ENCODE measurements at regions not wholly inside any gene's neighbourhood (a gene's known extent, or its start where the extent isn't known, plus 50 kb on each side); places are given as distances from the start of the nearest gene placed in this dataset.

DNA sequence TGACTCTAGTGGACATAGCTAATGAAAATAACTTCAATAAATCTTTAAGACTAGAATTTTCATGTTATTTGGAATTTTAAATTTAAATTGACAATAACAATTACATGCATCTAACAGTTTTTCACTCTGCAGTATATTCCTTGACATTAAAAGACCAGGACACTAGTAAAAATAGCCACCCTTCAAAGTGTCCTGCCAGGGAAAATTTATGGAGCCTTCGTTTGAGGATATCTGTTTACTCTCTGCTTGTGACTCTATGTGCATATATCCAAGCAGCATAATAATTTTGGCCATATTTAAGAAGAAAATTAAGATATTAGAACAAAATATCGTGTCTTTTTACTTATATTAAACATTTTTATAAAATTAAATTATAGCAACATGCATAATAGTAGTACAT is 58.8 kb upstream of the NKAIN2 start (continued):
- TF ChIP-seq ZBTB4 (CRISPR knock-in tag; IDR thresholded peaks at IDR 0.05) (no peak), GABPA (IDR thresholded peaks at IDR 0.05; ENCODE audit: low read depth) (no peak), MXI1 (IDR thresholded peaks at IDR 0.05; ENCODE audit: low read depth, low read length) (no peak)

DNA sequence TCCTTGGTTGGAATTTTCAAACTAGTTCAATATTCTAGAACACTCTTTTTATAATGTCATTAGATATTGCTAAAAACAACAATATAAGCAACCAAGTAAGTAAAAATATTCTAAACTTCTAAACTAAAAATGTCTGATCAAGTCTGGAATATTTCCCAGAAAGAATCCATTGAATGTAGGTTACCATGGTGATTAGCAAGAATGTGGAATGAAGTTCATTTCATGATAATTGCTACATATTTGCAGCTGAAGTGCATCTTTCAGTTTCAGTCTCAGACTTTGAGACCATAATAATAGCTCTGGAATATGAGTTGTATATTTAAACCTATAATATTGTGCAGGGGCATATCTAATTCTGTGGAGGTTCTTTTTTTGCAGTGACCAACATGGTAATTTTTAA is 61.0 kb upstream of the NKAIN2 start:
- Histone ChIP-seq H2AFZ (ENCODE audit: control insufficient read depth, low read depth, low read length) (no peak overlapping the region), H3K79me2 (ENCODE audit: control insufficient read depth, insufficient read depth, low read length) (no peaks in the 10 kb centered on the region), H3K27me3 (replicated peaks in 1 of 2; ENCODE audit: control insufficient read depth in 2 of 2, insufficient read depth in 2 of 2, low read length in 1 of 2) (no peaks in the 10 kb centered on the region), H3K9me3 (replicated peaks; ENCODE audit: control insufficient read depth, insufficient read depth, low read length) (no peaks in the 10 kb centered on the region), H3K4me2 (ENCODE audit: control insufficient read depth, insufficient read depth) (no peak overlapping the region), H3K27ac (ENCODE audit: control insufficient read depth, insufficient read depth) (no peak overlapping the region), H3K9ac (ENCODE audit: control insufficient read depth, insufficient read depth, low read length) (no peak overlapping the region), H3K4me3 (no peak overlapping the region), H4K20me1 (ENCODE audit: control insufficient read depth, insufficient read depth) (no peaks in the 10 kb centered on the region), H3K4me1 (ENCODE audit: control insufficient read depth, insufficient read depth, low read length) (no peaks in the 10 kb centered on the region), H3K36me3 (ENCODE audit: control insufficient read depth in 2 of 2, insufficient read depth in 2 of 2, low read length in 1 of 2) (no peaks in the 10 kb centered on the region)
- no peak for DNase-seq (ENCODE audit: low read depth, low spot score)
- FAIRE-seq: no peak
- no TSS peak for BruUV-seq (replicated peaks)
- SMC1A ChIA-PET (ENCODE audit: uncharacterized antibody, unreplicated experiment): interaction anchor here (1.4 kb wide), 1 partner anchor 9 kb away, joined by 3 read pairs; no protein-coding TSS in a partner anchor
- in situ Hi-C loops (cut with MboI) (no loop called here), intact Hi-C loops (cut with micrococcal nuclease; ENCODE audit: unreplicated experiment) (no loop called here)
- CTCF ChIA-PET: interaction anchor here (0.6 to 1.1 kb wide), 2 partner anchors 8 to 28 kb away, joined by 3 to 4 read pairs; no protein-coding TSS in a partner anchor
- POLR2A ChIA-PET: no interaction called here
- ATAC-seq: no peak
- RAD21 ChIA-PET (ENCODE audit: unreplicated experiment): interaction anchor here (1.9 kb wide), 1 partner anchor 27 kb away, joined by 4 read pairs; no protein-coding TSS in a partner anchor
- TF ChIP-seq, protein P1, sequence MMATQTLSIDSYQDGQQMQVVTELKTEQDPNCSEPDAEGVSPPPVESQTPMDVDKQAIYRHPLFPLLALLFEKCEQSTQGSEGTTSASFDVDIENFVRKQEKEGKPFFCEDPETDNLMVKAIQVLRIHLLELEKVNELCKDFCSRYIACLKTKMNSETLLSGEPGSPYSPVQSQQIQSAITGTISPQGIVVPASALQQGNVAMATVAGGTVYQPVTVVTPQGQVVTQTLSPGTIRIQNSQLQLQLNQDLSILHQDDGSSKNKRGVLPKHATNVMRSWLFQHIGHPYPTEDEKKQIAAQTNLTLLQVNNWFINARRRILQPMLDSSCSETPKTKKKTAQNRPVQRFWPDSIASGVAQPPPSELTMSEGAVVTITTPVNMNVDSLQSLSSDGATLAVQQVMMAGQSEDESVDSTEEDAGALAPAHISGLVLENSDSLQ (IDR thresholded peaks at IDR 0.05): no peak
- TF ChIP-seq HDAC2 (IDR thresholded peaks at IDR 0.05): no peak
- no peak for TF ChIP-seq IRF3 (IDR thresholded peaks at IDR 0.05)
- TF ChIP-seq SIN3A (IDR thresholded peaks at IDR 0.05; ENCODE audit: low read depth, low read length): no peak
- TF ChIP-seq, protein P2, sequence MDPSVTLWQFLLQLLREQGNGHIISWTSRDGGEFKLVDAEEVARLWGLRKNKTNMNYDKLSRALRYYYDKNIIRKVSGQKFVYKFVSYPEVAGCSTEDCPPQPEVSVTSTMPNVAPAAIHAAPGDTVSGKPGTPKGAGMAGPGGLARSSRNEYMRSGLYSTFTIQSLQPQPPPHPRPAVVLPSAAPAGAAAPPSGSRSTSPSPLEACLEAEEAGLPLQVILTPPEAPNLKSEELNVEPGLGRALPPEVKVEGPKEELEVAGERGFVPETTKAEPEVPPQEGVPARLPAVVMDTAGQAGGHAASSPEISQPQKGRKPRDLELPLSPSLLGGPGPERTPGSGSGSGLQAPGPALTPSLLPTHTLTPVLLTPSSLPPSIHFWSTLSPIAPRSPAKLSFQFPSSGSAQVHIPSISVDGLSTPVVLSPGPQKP (IDR thresholded peaks at IDR 0.05; ENCODE audit: low read depth, low read length): no peak
- TF ChIP-seq ZNF592 (IDR thresholded peaks at IDR 0.05): no peak
- TF ChIP-seq SMARCA5 (IDR thresholded peaks at IDR 0.05): no peak
- no peak for TF ChIP-seq SREBF1 (IDR thresholded peaks at IDR 0.05; ENCODE audit: low read length)
- no peak for TF ChIP-seq MYB (IDR thresholded peaks at IDR 0.05; ENCODE audit: borderline replicate concordance, low read depth, low read length)
- no peak for TF ChIP-seq KDM1A (IDR thresholded peaks at IDR 0.05; ENCODE audit: borderline replicate concordance)
